HL-60/S4 (cell line): ENCODE measurements at regions not wholly inside any gene's neighbourhood (a gene's known extent, or its start where the extent isn't known, plus 50 kb on each side); places are given as distances from the start of the nearest gene placed in this dataset.

Source experiments
- in situ Hi-C: fragments of 300-500 bp; cut with MboI; formaldehyde crosslinking; loops from 2 replicates; pipeline ENCODE4 v1.14.3; 2022; ENCODE audit warnings: low sequenced_read_pairs

GRCh38 chr9:91061506-91061905, 259.9 kb downstream of the SYK start:
- in situ Hi-C loops, result no loop called here

GRCh38 chr9:91062281-91062680, 260.7 kb downstream of the SYK start:
- in situ Hi-C loops, result no loop called here

- in situ Hi-C loops, result no loop called here
Observed at GRCh38 chr9:91063471-91063870, 261.9 kb downstream of the SYK start.

GRCh38 chr9:91065231-91066041, 263.8 kb downstream of the SYK start:
- in situ Hi-C loops, result no loop called here

- in situ Hi-C loops, result no loop called here
Observed at GRCh38 chr9:91066042-91066415, 264.4 kb downstream of the SYK start.

GRCh38 chr9:91066856-91067255, 265.2 kb downstream of the SYK start:
- in situ Hi-C loops, result no loop called here

- in situ Hi-C loops, result no loop called here
Observed at GRCh38 chr9:91067306-91067860, 265.8 kb downstream of the SYK start.

- in situ Hi-C loops, result no loop called here
Observed at GRCh38 chr9:91071184-91071990, 269.8 kb downstream of the SYK start.

- in situ Hi-C loops, result no loop called here
Observed at GRCh38 chr9:91073049-91073810, 271.6 kb downstream of the SYK start.

- in situ Hi-C loops, result no loop called here
Observed at GRCh38 chr9:91073811-91074771, 272.5 kb downstream of the SYK start.

GRCh38 chr9:91074866-91075265, 273.2 kb downstream of the SYK start:
- in situ Hi-C loops, result no loop called here

- in situ Hi-C loops, result no loop called here
Observed at GRCh38 chr9:91075279-91075678, 273.7 kb downstream of the SYK start.

GRCh38 chr9:91077624-91078368, 276.2 kb downstream of the SYK start:
- in situ Hi-C loops, result no loop called here

GRCh38 chr9:91078369-91078695, 276.7 kb downstream of the SYK start:
- in situ Hi-C loops, result no loop called here

- in situ Hi-C loops, result no loop called here
Observed at GRCh38 chr9:91082731-91083130, 279.0 kb downstream of the AUH start.

GRCh38 chr9:91084896-91085516, 276.7 kb downstream of the AUH start:
- in situ Hi-C loops, result no loop called here

GRCh38 chr9:91085517-91086291, 276.0 kb downstream of the AUH start:
- in situ Hi-C loops, result no loop called here
